HG03520 (cell line): ENCODE measurements at regions not wholly inside any gene's neighbourhood (a gene's known extent, or its start where the extent isn't known, plus 50 kb on each side); places are given as distances from the start of the nearest gene placed in this dataset.
A peak's percentile ranks its signal among the peaks of the same experiment; 100 is the strongest.
"Not testable (repeated sequence)": the region's sequence is repeated elsewhere in the genome, so short reads cannot be mapped to it uniquely, and the experiment has no call there.

ENCODE experiments used
- ATAC-seq: cut with Tn5 transposase; IDR thresholded peaks from one replicate; pipeline ENCODE4 v1.9.1; 2021; ENCODE audit warnings: mild to moderate bottlenecking, moderate library complexity; ENCODE audit not compliant: unreplicated experiment

DNA sequence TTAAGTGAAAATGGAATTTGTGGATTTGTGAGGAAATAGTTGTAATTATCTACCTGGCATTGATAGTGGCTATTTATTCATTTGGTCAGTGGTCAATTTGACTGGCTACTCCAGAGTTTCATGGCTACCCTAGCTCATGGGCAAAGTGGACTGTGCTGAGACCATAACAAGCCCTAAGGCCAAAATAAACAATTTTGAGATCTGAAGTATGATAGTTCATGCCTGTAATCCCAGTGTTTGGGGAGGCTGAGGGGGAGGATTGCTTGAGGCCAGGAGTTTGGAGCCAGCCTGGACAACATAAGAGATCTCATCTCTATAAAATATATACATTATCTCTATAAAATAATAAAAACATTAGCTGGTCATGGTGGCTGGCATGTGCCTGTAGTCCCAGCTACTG, 311.7 kb downstream of the HIVEP2 start:
- ATAC-seq = no peak

GRCh38 chr6:142635130-142635529, 309.8 kb downstream of the HIVEP2 start:
- ATAC-seq = no peak

DNA sequence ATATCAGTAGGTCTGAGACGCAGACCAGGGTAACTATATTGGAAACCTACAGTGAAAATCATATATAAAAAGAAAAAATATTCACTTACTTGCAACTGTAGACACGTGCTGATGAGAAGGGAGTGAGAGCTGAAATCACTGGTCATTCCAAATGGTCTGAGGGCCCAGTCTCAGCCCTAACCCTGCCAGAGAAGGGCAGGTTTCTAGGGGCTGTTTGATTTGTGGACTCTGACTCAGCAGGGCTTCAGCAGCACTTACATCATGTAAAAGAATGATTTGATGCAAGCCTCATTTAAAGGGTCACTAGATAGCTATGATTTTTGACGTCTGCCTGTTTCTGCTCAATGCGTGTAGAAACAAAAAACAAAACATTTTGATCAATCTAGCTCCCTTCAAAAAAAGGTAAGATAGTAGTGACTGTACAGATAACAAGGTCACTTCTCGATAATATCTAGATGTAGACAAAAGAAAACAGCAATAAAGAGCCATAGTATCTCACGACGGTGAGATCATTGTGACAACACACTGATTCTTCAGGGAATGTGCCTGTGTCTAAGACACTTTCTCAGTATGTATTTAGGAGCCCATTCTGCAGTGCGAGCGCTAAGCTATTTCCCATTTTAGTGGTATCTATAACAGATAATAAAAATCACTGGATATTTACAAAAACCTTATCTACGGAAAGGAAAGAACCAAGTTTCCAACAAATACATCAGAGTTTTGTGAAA, 307.2 kb downstream of the HIVEP2 start:
- no peak for ATAC-seq

GRCh38 chr6:142642651-142643050, 302.3 kb downstream of the HIVEP2 start:
- no peak for ATAC-seq

DNA sequence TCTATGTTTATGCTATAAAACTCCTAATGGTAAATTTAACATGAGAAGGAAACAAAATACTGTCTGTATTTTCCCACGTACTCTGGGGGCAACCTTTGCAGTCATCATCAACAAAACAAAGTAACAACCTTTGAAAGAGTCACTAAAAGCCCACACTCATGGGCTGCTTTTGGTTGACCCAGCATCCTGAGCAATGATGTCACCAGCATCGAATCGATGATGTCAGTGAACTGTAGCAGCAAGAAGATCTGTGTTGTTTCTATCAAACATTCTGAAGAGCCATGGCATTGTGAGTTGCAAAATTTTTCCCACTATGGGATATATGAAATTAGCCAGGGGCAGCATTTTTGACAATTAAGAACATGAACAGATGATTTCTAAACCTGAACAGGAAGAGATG, 300.1 kb downstream of the HIVEP2 start:
- no peak for ATAC-seq

- ATAC-seq = no peak
Observed at GRCh38 chr6:142645663-142646062, 299.3 kb downstream of the HIVEP2 start.

DNA sequence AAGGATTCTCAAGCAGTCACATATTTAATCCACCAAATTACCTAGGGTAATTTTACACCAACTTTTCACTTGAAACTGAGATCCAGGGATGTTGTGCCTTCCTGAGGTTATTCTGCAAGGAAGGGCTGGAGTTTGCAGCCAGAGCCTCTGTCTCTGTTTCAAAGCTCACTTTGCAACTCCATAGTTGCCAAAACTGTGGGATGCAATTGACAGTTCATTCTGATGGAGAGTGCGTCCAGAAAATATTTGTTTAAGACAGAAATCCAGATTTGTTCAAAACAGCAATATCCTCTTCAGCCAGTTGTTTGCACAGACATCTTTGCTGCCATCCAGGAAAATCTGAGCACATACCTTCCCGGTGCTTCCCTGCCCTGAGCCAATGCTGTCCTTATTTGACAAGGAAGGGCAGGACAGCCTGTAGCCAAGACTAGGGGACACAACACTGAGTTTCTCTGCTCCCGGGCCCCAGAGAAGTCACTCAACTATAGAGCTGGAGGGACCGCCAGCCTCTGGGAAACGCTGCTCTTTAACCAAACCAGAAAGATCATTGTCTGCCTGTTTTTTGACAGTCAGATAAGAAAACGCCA, 297.4 kb downstream of the HIVEP2 start:
- ATAC-seq = no peak

DNA sequence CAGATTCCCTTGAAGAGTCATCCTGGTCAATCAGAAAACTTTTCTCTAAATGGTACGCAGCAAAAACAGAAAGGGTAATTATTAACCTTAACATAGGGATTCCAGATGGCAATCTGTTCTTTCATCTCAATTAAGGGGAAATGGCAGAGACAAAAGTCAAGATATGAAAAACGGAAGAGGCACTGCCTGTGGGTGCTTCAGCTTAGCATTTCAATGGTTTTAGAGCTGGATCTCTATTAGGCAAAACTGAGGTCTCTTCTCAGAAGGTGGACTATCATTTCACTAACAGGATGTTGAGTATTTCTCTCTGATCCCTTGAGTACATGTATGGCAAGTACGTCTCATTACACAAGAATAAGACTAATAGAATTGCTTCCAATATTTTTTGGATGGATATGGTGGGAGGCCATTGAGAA, 296.9 kb downstream of the HIVEP2 start:
- no peak for ATAC-seq

DNA sequence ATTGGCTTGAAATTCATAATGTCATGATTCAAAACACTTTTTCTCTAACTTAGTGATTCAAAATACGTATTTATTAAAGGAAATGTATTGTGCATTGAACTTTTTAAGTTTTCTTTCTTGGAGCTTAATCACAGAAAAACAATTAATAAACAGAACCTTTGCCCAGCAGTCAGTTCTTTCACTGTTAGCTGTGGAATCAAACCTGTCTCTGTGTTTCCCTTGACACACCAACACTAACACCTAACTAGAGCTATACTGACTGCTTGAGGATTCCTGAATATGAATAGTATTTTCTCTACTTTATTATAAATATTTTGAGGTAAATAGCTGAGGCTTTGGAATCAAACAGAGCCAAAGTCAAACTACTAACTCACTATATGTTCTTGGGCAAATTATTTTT, 296.4 kb downstream of the HIVEP2 start:
- ATAC-seq = no peak

GRCh38 chr6:142649438-142650234, 295.3 kb downstream of the HIVEP2 start:
- ATAC-seq = not testable (repeated sequence)

GRCh38 chr6:142651384-142651783, 293.6 kb downstream of the HIVEP2 start:
- ATAC-seq = no peak

GRCh38 chr6:142653710-142654420, 291.1 kb downstream of the HIVEP2 start:
- no peak for ATAC-seq

DNA sequence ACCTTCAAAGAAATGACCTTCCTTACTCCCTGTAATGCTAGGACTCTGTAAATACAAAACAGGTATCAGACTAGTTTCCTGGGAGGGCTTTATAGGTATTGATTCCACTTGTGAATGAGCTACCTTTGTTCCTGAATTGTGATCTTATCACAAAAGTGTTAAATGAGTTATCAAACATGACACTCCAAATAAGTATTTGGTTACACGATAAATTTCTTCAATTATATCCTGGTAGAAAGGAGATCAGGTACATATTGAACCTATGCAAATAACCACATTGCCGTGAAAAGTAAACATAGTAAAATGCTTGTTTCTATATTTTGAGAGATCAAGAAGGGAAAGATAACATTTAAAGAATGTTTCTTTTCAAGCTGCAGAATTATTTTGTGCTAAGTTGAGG, 285.3 kb downstream of the HIVEP2 start:
- ATAC-seq = no peak

GRCh38 chr6:142665393-142665792, 279.6 kb downstream of the HIVEP2 start:
- ATAC-seq = no peak

DNA sequence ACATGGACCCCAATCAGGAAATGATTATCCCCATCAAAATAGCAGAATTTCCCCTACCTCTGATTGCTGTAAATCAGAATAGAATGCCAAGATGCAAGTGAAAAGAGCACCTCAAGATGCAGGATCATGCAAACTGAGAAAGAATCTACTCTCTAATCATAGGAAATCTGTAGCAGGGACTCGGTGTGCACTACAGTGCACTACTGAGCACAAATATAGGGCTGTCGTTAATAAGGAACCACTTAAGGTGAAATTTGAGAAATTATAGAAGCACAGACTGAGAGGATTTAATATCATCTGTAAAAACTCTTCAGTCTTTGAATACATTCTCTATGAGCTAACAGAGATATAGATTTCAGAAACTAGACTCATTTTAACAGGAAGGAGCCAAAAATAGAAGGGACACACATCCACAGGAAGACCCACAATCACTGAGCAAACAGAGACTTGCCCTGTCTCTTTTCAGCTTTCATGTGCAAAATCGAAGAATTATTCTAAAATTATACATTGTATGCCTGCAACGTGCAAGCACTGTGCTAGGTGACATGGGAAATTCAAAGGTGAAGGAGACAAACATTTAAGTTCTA, 278.3 kb downstream of the HIVEP2 start:
- ATAC-seq = no peak

DNA sequence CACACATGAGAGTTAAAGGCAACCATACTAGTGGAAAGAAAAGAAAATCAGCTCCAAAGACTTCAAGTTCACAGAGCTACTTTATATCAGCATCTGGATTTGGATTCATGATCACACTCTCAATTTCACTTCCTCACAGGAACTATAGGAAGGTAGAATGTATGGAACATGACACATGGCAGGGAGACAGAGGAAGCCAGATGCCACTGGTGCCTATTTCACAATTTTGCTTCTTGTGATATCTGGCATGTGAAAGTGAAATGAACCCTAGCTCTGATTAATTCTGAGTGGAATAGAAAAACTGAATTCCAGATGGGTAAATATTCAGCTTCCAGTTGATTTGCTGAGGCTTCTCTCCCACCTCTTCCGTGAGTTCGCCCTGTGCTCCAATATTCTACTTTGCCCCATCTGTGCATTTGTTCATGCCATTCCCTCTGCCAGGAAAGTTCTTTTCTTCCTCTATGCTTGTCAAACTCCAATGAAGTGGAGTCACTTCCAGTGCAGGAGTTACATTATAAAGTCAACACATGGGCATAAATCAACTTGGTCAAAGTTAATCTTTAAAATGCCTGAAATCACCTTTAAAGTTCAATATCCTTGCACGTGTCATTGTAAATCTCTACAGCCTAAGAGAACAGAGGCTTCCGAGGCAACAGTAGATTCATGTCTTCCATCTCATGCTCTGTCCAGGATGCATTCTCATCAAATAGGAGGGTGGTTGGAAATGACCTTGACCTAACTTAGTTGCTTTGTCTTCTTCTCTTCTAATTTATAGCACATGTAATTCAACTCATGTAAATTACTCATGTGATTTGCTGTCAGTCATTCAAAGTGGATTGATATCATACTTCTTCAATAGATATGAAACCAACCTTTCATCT, 275.3 kb downstream of the HIVEP2 start:
- ATAC-seq = no peak

GRCh38 chr6:142671791-142672190, 273.2 kb downstream of the HIVEP2 start:
- peak; percentile 63 for ATAC-seq

DNA sequence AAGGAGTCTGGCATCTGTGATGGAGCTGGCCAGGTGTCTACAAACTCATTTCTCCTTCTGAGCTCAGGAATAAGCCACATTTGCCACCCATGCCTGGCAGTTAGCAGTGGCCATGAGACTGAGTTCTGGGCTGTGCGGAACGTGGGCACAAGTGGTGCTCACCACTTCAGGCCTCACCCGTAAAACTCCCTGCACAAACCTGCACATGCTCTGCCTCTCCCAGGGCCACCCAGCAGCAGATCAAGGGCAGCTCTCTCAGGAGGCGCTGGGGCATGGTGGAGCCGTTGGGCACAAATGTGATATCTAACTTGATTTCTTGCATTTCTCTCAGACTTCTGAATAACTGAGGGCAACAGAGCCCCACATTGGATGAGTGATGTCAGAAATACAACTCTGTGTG, 269.5 kb downstream of the HIVEP2 start:
- ATAC-seq = no peak

GRCh38 chr6:142676027-142676443, 268.9 kb downstream of the HIVEP2 start:
- ATAC-seq = no peak

- ATAC-seq = no peak
Observed at GRCh38 chr6:142676647-142677192, 268.3 kb downstream of the HIVEP2 start.
